ENCODE measurements at regions not wholly inside any gene's neighbourhood (a gene's known extent, or its start where the extent isn't known, plus 50 kb on each side); places are given as distances from the start of the nearest gene placed in this dataset.

DNA sequence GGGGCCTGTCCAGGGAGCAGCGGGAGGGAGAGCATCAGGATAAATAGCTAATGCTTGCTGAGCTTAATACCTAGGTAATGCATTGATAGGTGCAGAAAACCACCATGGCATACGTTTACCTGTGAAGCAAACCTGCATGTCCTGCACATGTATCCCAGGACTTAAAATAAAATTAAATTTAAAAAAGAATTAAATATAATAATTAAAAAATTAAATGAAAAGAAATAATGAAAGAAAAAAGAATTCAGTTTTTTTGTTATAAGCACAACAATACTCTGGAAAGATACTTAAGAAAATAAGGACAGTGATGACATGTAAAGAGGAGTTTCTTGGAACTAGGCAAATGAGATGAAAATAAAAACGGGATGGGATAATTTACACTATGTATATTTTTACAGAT is 386.2 kb downstream of the LRRIQ3 start:
- Histone ChIP-seq H3K4me2 (ENCODE audit: low read length) (no peak overlapping the region), H3K9me2 (ENCODE audit: insufficient read depth, low read length) (no peaks in the 10 kb centered on the region), H3K79me2 (replicated peaks; ENCODE audit: insufficient read depth, low read length) (no peaks in the 10 kb centered on the region), H3F3A (ENCODE audit: insufficient read depth, low read length, poor library complexity, severe bottlenecking) (no peaks in the 10 kb centered on the region), H3K9me3 (ENCODE audit: low read length) (no peaks in the 10 kb centered on the region), H4K20me1 (ENCODE audit: insufficient read depth) (no peaks in the 10 kb centered on the region), H3K36me3 (ENCODE audit: insufficient read depth, low read length) (no peaks in the 10 kb centered on the region), H3K4me3 (ENCODE audit: low read length) (no peak overlapping the region), H3K27me3 (ENCODE audit: insufficient read depth, low read depth, low read length) (no peaks in the 10 kb centered on the region), H3K27ac (ENCODE audit: low read length) (no peak overlapping the region), H2AFZ (ENCODE audit: low read depth, low read length) (no peak overlapping the region), H3K9ac (ENCODE audit: low read length) (no peak overlapping the region)
- no peak for TF ChIP-seq SMC3 (conservative IDR thresholded peaks at IDR 0.05; ENCODE audit: poor library complexity)
- no peak for TF ChIP-seq RAD21 (conservative IDR thresholded peaks at IDR 0.05)
- TF ChIP-seq EZH2 (IDR thresholded peaks at IDR 0.05; ENCODE audit: borderline replicate concordance, insufficient read depth, low read length, poor library complexity, severe bottlenecking) = no peak
- no peak for TF ChIP-seq TAF1 (IDR thresholded peaks at IDR 0.05; ENCODE audit: low read depth)
- no peak for TF ChIP-seq MXI1 (conservative IDR thresholded peaks at IDR 0.05; ENCODE audit: poor library complexity, severe bottlenecking)
- no peak for TF ChIP-seq POLR2AphosphoS5 (IDR thresholded peaks at IDR 0.05)
- TF ChIP-seq, protein P1, sequence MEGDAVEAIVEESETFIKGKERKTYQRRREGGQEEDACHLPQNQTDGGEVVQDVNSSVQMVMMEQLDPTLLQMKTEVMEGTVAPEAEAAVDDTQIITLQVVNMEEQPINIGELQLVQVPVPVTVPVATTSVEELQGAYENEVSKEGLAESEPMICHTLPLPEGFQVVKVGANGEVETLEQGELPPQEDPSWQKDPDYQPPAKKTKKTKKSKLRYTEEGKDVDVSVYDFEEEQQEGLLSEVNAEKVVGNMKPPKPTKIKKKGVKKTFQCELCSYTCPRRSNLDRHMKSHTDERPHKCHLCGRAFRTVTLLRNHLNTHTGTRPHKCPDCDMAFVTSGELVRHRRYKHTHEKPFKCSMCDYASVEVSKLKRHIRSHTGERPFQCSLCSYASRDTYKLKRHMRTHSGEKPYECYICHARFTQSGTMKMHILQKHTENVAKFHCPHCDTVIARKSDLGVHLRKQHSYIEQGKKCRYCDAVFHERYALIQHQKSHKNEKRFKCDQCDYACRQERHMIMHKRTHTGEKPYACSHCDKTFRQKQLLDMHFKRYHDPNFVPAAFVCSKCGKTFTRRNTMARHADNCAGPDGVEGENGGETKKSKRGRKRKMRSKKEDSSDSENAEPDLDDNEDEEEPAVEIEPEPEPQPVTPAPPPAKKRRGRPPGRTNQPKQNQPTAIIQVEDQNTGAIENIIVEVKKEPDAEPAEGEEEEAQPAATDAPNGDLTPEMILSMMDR (IDR thresholded peaks at IDR 0.05; ENCODE audit: poor library complexity, severe bottlenecking) = no peak
- TF ChIP-seq, protein P2, sequence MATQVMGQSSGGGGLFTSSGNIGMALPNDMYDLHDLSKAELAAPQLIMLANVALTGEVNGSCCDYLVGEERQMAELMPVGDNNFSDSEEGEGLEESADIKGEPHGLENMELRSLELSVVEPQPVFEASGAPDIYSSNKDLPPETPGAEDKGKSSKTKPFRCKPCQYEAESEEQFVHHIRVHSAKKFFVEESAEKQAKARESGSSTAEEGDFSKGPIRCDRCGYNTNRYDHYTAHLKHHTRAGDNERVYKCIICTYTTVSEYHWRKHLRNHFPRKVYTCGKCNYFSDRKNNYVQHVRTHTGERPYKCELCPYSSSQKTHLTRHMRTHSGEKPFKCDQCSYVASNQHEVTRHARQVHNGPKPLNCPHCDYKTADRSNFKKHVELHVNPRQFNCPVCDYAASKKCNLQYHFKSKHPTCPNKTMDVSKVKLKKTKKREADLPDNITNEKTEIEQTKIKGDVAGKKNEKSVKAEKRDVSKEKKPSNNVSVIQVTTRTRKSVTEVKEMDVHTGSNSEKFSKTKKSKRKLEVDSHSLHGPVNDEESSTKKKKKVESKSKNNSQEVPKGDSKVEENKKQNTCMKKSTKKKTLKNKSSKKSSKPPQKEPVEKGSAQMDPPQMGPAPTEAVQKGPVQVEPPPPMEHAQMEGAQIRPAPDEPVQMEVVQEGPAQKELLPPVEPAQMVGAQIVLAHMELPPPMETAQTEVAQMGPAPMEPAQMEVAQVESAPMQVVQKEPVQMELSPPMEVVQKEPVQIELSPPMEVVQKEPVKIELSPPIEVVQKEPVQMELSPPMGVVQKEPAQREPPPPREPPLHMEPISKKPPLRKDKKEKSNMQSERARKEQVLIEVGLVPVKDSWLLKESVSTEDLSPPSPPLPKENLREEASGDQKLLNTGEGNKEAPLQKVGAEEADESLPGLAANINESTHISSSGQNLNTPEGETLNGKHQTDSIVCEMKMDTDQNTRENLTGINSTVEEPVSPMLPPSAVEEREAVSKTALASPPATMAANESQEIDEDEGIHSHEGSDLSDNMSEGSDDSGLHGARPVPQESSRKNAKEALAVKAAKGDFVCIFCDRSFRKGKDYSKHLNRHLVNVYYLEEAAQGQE (IDR thresholded peaks at IDR 0.05; ENCODE audit: borderline replicate concordance) = no peak

DNA sequence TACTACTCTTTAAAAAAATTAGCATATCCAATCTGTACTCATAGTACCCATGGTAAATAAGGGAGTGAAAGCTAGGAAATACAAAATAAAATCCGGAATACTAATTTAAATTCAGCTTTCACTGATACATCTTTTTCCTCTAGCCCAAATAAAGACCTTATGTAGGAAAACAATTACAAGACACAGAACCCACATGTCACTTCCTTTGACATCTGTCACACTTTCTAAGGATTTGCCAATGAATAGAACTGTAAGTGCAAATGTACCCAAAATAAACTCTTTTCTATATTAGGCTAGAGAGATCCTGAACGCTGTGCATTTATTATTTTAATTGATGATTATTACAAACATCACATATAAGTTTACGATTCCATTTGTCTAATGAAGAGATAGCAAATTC is 393.0 kb downstream of the LRRIQ3 start:
- H2AFZ ChIP-seq (ENCODE audit: low read depth, low read length) = no peak overlapping the region
- no peak overlapping the region for H3K9ac ChIP-seq (ENCODE audit: low read length)
- H3K4me2 ChIP-seq (ENCODE audit: low read length) = no peak overlapping the region
- H3K79me2 ChIP-seq (replicated peaks; ENCODE audit: insufficient read depth, low read length) = no peaks in the 10 kb centered on the region
- TF ChIP-seq POLR2AphosphoS5 (IDR thresholded peaks at IDR 0.05) = peak; percentile 67
- peak; percentile 81 for TF ChIP-seq EP300 (conservative IDR thresholded peaks at IDR 0.05; ENCODE audit: poor library complexity, severe bottlenecking)
- no peak for TF ChIP-seq MXI1 (conservative IDR thresholded peaks at IDR 0.05; ENCODE audit: poor library complexity, severe bottlenecking)
- no peaks in the 10 kb centered on the region for H3K27me3 ChIP-seq (ENCODE audit: insufficient read depth, low read depth, low read length)
- no peaks in the 10 kb centered on the region for H3F3A ChIP-seq (ENCODE audit: insufficient read depth, low read length, poor library complexity, severe bottlenecking)
- H3K9me2 ChIP-seq (ENCODE audit: insufficient read depth, low read length) = no peaks in the 10 kb centered on the region
- H3K4me3 ChIP-seq (ENCODE audit: low read length) = no peak overlapping the region
- H3K36me3 ChIP-seq (ENCODE audit: insufficient read depth, low read length) = no peaks in the 10 kb centered on the region
- no peaks in the 10 kb centered on the region for H3K9me3 ChIP-seq (ENCODE audit: low read length)
- H4K20me1 ChIP-seq (ENCODE audit: insufficient read depth) = no peaks in the 10 kb centered on the region
- no peak overlapping the region for H3K27ac ChIP-seq (ENCODE audit: low read length)

DNA sequence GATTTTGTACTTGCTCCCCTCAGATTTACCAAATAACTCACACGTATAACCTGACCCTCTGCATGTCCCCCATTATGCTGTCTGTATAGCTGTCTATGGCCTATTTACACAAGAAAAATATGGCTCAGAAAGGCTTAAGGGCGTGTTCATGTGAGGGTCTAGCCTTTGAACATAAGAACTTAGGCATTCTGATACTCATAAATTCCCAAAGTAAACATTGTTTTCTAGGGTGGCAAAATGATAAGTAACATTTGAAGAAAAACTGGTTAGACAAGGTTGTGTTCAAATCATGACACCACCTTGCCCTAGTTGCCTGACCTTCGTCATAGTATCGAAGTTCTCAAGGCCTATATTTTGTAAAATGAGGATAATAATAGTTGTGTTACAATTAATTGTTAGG is 394.6 kb downstream of the LRRIQ3 start:
- Histone ChIP-seq H3K9me2 (ENCODE audit: insufficient read depth, low read length) (no peaks in the 10 kb centered on the region), H3K9me3 (ENCODE audit: low read length) (no peaks in the 10 kb centered on the region), H3K27me3 (ENCODE audit: insufficient read depth, low read depth, low read length) (no peaks in the 10 kb centered on the region), H3K4me2 (ENCODE audit: low read length) (no peak overlapping the region), H3K36me3 (ENCODE audit: insufficient read depth, low read length) (no peaks in the 10 kb centered on the region), H3K79me2 (replicated peaks; ENCODE audit: insufficient read depth, low read length) (no peaks in the 10 kb centered on the region), H4K20me1 (ENCODE audit: insufficient read depth) (no peaks in the 10 kb centered on the region), H3F3A (ENCODE audit: insufficient read depth, low read length, poor library complexity, severe bottlenecking) (no peaks in the 10 kb centered on the region), H2AFZ (ENCODE audit: low read depth, low read length) (no peak overlapping the region), H3K27ac (ENCODE audit: low read length) (no peak overlapping the region), H3K9ac (ENCODE audit: low read length) (no peak overlapping the region), H3K4me3 (ENCODE audit: low read length) (no peak overlapping the region)
- no peak for TF ChIP-seq EP300 (conservative IDR thresholded peaks at IDR 0.05; ENCODE audit: poor library complexity, severe bottlenecking)
- no peak for TF ChIP-seq SMC3 (conservative IDR thresholded peaks at IDR 0.05; ENCODE audit: poor library complexity)
- TF ChIP-seq POLR2AphosphoS5 (IDR thresholded peaks at IDR 0.05) = no peak
- TF ChIP-seq, protein P1 (IDR thresholded peaks at IDR 0.05; ENCODE audit: poor library complexity, severe bottlenecking) = no peak
- no peak for TF ChIP-seq EZH2 (IDR thresholded peaks at IDR 0.05; ENCODE audit: borderline replicate concordance, insufficient read depth, low read length, poor library complexity, severe bottlenecking)
- TF ChIP-seq, protein P2 (IDR thresholded peaks at IDR 0.05; ENCODE audit: borderline replicate concordance) = no peak
- no peak for TF ChIP-seq RAD21 (conservative IDR thresholded peaks at IDR 0.05)
- no peak for TF ChIP-seq MXI1 (conservative IDR thresholded peaks at IDR 0.05; ENCODE audit: poor library complexity, severe bottlenecking)
- TF ChIP-seq TAF1 (IDR thresholded peaks at IDR 0.05; ENCODE audit: low read depth) = no peak
